ENCODE measurements at regions not wholly inside any gene's neighbourhood (a gene's known extent, or its start where the extent isn't known, plus 50 kb on each side); places are given as distances from the start of the nearest gene placed in this dataset.

DNA sequence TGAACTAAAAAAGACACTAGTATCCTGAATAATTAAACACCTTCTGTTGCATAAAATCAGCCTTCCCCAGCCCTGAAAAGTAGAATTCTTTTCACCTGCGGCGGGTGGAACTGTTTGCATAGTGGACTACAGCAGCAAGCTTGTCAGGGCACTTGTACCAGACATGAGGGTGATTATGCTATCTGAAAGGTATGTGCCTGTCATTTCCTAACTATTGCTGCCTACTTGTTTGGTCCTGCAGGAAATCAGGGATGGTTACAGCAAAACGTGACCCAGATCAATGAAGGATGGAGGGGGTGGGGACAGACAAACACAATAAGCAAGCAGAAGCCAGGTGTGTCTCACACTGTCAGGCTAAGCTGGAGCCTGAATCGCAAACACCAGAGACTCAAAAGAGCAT is 385.6 kb downstream of the MLLT3 start:
- TF ChIP-seq, protein P1, sequence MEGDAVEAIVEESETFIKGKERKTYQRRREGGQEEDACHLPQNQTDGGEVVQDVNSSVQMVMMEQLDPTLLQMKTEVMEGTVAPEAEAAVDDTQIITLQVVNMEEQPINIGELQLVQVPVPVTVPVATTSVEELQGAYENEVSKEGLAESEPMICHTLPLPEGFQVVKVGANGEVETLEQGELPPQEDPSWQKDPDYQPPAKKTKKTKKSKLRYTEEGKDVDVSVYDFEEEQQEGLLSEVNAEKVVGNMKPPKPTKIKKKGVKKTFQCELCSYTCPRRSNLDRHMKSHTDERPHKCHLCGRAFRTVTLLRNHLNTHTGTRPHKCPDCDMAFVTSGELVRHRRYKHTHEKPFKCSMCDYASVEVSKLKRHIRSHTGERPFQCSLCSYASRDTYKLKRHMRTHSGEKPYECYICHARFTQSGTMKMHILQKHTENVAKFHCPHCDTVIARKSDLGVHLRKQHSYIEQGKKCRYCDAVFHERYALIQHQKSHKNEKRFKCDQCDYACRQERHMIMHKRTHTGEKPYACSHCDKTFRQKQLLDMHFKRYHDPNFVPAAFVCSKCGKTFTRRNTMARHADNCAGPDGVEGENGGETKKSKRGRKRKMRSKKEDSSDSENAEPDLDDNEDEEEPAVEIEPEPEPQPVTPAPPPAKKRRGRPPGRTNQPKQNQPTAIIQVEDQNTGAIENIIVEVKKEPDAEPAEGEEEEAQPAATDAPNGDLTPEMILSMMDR (IDR thresholded peaks at IDR 0.05; ENCODE audit: low read length), result no peak
- TF ChIP-seq EZH2 (IDR thresholded peaks at IDR 0.05; ENCODE audit: borderline replicate concordance, low read length), result no peak
